A673 (cell line): ENCODE measurements at regions not wholly inside any gene's neighbourhood (a gene's known extent, or its start where the extent isn't known, plus 50 kb on each side); places are given as distances from the start of the nearest gene placed in this dataset.

Experiments
- BruUV-seq: library from RNA; stranded (reverse); fragments of 400-500 nt; replicated peaks from 2 replicates; lab custom pipeline; 2021; lab: Mats Ljungman, UMichigan
- CTCF ChIA-PET: fragments of 300-600 bp; sonication (Branson Sonifier 250); formaldehyde crosslinking; loops from one replicate; lab custom pipeline; 2022; ENCODE audit warnings: antibody characterized with exemption; lab: Charles Lee
- POLR2A ChIA-PET: fragments of 300-600 bp; sonication (Branson Sonifier 250); formaldehyde crosslinking; loops from one replicate; lab custom pipeline; 2022; ENCODE audit warnings: antibody characterized with exemption; ENCODE audit not compliant: low non-redundant PET; lab: Charles Lee
- DNase-seq: peaks from one replicate; pipeline ENCODE4 v3.0.0-alpha.2; 2015; ENCODE audit warnings: low spot score
- H3K27ac ChIP-seq: fragments of 200-600 bp; sonication (generic); 2 replicates; pipeline ENCODE4 v1.5.1; 2016; ENCODE audit warnings: mixed run types, low read depth, mild to moderate bottlenecking, mixed read lengths, antibody characterized with exemption, low read length; ENCODE audit not compliant: poor library complexity, severe bottlenecking
- H3K27me3 ChIP-seq: fragments of 200-600 bp; sonication (generic); replicated peaks from 2 replicates; pipeline ENCODE4 v1.6.1; 2017; ENCODE audit warnings: mixed run types, low read depth, mild to moderate bottlenecking, mixed read lengths, antibody characterized with exemption, low read length; ENCODE audit not compliant: insufficient read depth, poor library complexity
- H3K36me3 ChIP-seq: fragments of 200-600 bp; sonication (generic); 2 replicates; pipeline ENCODE4 v1.6.1; 2016; ENCODE audit warnings: mixed run types, mild to moderate bottlenecking, mixed read lengths, antibody characterized with exemption, low read length; ENCODE audit not compliant: insufficient read depth, poor library complexity, severe bottlenecking
- H3K4me1 ChIP-seq: fragments of 200-600 bp; sonication (generic); 2 replicates; pipeline ENCODE4 v1.6.1; 2017; ENCODE audit warnings: mixed run types, mild to moderate bottlenecking, mixed read lengths, antibody characterized with exemption, low read length; ENCODE audit not compliant: insufficient read depth, poor library complexity, severe bottlenecking
- H3K4me3 ChIP-seq: fragments of 200-600 bp; sonication (generic); 2 replicates; pipeline ENCODE4 v1.5.1; 2016; ENCODE audit warnings: low read depth, mixed run types, mild to moderate bottlenecking, mixed read lengths, low read length; ENCODE audit not compliant: poor library complexity, severe bottlenecking
- H3K9me3 ChIP-seq: fragments of 200-600 bp; sonication (generic); 2 replicates; pipeline ENCODE4 v1.6.1; 2016; ENCODE audit warnings: mixed run types, low read depth, mild to moderate bottlenecking, mixed read lengths, antibody characterized with exemption, low read length; ENCODE audit not compliant: poor library complexity, severe bottlenecking
- EZH2 ChIP-seq: fragments of 200-600 bp; sonication (generic); IDR thresholded peaks from 2 replicates; pipeline ENCODE4 v1.6.1; 2017; ENCODE audit warnings: borderline replicate concordance, low read depth, mild to moderate bottlenecking, mixed read lengths, antibody characterized with exemption, low read length; ENCODE audit not compliant: poor library complexity, severe bottlenecking
- intact Hi-C: fragments of 100-400 bp; cut with micrococcal nuclease; formaldehyde crosslinking; loops from one replicate; pipeline ENCODE4 v1.10.0; 2022; ENCODE audit not compliant: unreplicated experiment
- TF ChIP-seq, protein P1 (sequence below): fragments of 300-800, 200-600 bp; sonication (generic); conservative IDR thresholded peaks from 2 replicates; pipeline ENCODE4 v1.5.1; 2017; ENCODE audit warnings: low read depth, mild to moderate bottlenecking, antibody characterized with exemption, low read length, moderate library complexity, mixed read lengths

DNA sequence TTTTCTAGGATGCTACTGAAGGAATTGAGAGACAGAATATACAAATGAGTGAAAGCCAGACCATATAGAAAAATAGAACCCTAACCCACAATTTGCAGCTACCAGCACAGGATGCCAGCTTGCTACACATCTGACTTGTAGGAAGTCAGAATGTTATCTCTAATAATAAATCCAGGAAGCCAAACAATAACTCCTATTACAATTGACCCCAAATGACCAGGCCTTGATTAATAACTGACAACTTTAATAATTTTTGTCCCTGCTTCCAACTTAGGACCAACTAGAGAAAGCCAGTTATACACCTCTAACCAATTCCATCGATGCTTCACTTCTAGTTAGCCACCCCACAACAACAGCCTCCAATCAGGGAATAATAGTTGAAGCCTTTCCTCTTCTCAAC lies 193.4 kb downstream of the CASP12 start:
- DNase-seq: no peak
- no peak overlapping the region for H3K4me3 ChIP-seq
- TF ChIP-seq, protein P1, sequence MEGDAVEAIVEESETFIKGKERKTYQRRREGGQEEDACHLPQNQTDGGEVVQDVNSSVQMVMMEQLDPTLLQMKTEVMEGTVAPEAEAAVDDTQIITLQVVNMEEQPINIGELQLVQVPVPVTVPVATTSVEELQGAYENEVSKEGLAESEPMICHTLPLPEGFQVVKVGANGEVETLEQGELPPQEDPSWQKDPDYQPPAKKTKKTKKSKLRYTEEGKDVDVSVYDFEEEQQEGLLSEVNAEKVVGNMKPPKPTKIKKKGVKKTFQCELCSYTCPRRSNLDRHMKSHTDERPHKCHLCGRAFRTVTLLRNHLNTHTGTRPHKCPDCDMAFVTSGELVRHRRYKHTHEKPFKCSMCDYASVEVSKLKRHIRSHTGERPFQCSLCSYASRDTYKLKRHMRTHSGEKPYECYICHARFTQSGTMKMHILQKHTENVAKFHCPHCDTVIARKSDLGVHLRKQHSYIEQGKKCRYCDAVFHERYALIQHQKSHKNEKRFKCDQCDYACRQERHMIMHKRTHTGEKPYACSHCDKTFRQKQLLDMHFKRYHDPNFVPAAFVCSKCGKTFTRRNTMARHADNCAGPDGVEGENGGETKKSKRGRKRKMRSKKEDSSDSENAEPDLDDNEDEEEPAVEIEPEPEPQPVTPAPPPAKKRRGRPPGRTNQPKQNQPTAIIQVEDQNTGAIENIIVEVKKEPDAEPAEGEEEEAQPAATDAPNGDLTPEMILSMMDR: no peak
- TF ChIP-seq EZH2: no peak

DNA sequence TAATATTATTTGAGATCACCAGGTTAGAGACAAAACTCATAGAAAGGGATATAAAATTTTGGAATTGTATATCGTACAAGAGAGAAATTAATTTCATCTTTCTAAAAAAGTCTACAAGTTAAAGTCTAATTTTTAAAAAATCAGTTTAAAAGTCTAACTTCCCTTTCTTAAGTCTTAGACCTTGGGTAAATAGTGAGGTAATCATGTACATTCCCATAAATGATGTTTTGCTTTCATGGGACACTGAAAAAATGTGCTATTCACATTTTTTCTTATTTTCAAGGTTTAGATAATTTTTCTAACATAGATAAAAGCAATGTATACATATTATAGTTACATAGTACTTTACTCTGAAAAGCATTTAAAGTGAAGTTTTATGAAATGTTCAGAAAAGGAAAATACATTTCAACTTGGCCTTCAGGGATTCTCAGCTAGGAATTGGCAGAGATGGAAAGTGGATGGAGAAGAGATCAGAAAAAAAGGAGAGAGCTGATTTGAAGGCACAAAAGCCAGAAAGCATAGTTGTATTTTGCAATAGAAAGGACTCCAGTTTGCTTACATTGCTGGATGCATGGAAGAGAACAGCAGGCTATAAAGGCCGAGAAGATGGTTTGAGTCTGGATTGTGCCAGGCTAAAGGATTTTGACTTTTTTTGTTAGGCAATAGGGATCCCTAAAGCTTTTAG lies 194.0 kb downstream of the CASP12 start:
- POLR2A ChIA-PET: no interaction called here

More for the DNA sequence above, 193.4 kb downstream of the CASP12 start:
- ChIA-PET CTCF (no interaction called here), POLR2A (no interaction called here)
- no peaks in the 10 kb centered on the region for H3K4me1 ChIP-seq
- no peaks in the 10 kb centered on the region for H3K27me3 ChIP-seq
- no peak overlapping the region for H3K27ac ChIP-seq
- H3K9me3 ChIP-seq: no peaks in the 10 kb centered on the region
- intact Hi-C loops: no loop called here
- no peaks in the 10 kb centered on the region for H3K36me3 ChIP-seq
- BruUV-seq: no TSS peak

GRCh38 chr11:104700609-104701008 lies 197.7 kb downstream of the CASP12 start:
- BruUV-seq: no TSS peak
- no peak for DNase-seq
- POLR2A ChIA-PET: no interaction called here
- CTCF ChIA-PET: no interaction called here
- no peak overlapping the region for H3K4me3 ChIP-seq
- H3K27ac ChIP-seq: no peak overlapping the region
- H3K4me1 ChIP-seq: no peaks in the 10 kb centered on the region
- TF ChIP-seq EZH2: no peak
- TF ChIP-seq, protein P1: no peak
- H3K27me3 ChIP-seq: no peaks in the 10 kb centered on the region
- H3K36me3 ChIP-seq: no peaks in the 10 kb centered on the region
- intact Hi-C loops: no loop called here
- no peaks in the 10 kb centered on the region for H3K9me3 ChIP-seq

More for the DNA sequence above, 194.0 kb downstream of the CASP12 start:
- TF ChIP-seq EZH2: no peak
- TF ChIP-seq, protein P1: no peak
- no peaks in the 10 kb centered on the region for H3K4me1 ChIP-seq
- CTCF ChIA-PET: no interaction called here
- no peak for DNase-seq
- intact Hi-C loops: no loop called here
- H3K4me3 ChIP-seq: no peak overlapping the region
- H3K27ac ChIP-seq: no peak overlapping the region
- H3K27me3 ChIP-seq: no peaks in the 10 kb centered on the region
- no peaks in the 10 kb centered on the region for H3K9me3 ChIP-seq
- no TSS peak for BruUV-seq
- no peaks in the 10 kb centered on the region for H3K36me3 ChIP-seq
